ENCODE measurements at regions not wholly inside any gene's neighbourhood (a gene's known extent, or its start where the extent isn't known, plus 50 kb on each side); places are given as distances from the start of the nearest gene placed in this dataset.

GRCh38 chr13:105940882-105941281, 594.6 kb downstream of the EFNB2 start:
- no peak overlapping the region for H3K23ac ChIP-seq (ENCODE audit: insufficient read length)
- no peaks in the 10 kb centered on the region for H3K79me2 ChIP-seq (ENCODE audit: control insufficient read depth in 1 of 2, insufficient read depth in 2 of 2, low read length in 2 of 2)
- H3K9ac ChIP-seq (replicated peaks in 1 of 4; ENCODE audit: extremely low read depth in 1 of 4, low read depth in 3 of 4, low read length in 3 of 4): no peak overlapping the region
- no peaks in the 10 kb centered on the region for H3K36me3 ChIP-seq (ENCODE audit: control insufficient read depth in 2 of 4, insufficient read depth in 4 of 4, low read length in 3 of 4)
- no peak overlapping the region for H2AFZ ChIP-seq (ENCODE audit: low read length)
- CTCF ChIA-PET (ENCODE audit: partially characterized antibody): interaction anchor here (1.8 kb wide), 1 partner anchor 8 kb away, joined by 6 read pairs; no protein-coding TSS in a partner anchor
- no peak overlapping the region for H2BK120ac ChIP-seq (replicated peaks; ENCODE audit: low read depth, low read length)
- no peak for DNase-seq (ENCODE audit: low read depth in 1 of 2, low spot score in 2 of 2)
- H3K4me2 ChIP-seq (ENCODE audit: insufficient read depth in 1 of 2, low read depth in 2 of 2, low read length in 2 of 2): no peak overlapping the region
- H3K14ac ChIP-seq (ENCODE audit: insufficient read length): no peak overlapping the region
- 96% methylated on average over 1 of the region's 1 CpG; no CpG with 5 or more reads in 1 of the 2 experiments for WGBS, 2 experiments (ENCODE audit: extremely low coverage in 1 of 2, insufficient coverage in 1 of 2, insufficient read length in 1 of 2, insufficient replicate concordance in 2 of 2, low coverage in 1 of 2, low lambda C conversion rate in 2 of 2, missing lambda C conversion rate in 1 of 2)
- no peak overlapping the region for H3K18ac ChIP-seq (ENCODE audit: extremely low read depth, low read length)
- POLR2A ChIA-PET (ENCODE audit: partially characterized antibody): no interaction called here
- no peak overlapping the region for H2BK5ac ChIP-seq (ENCODE audit: low read depth, low read length)
- H3K79me1 ChIP-seq (ENCODE audit: low read depth, low read length): no peaks in the 10 kb centered on the region
- H2AK5ac ChIP-seq (ENCODE audit: low read depth, low read length): no peak overlapping the region
- H4K91ac ChIP-seq (replicated peaks; ENCODE audit: insufficient read length, low read length): no peak overlapping the region
- H3K27ac ChIP-seq (ENCODE audit: low read depth, low read length): no peak overlapping the region
- H3K56ac ChIP-seq (replicated peaks; ENCODE audit: insufficient read length, low read depth, low read length): no peak overlapping the region
- H2BK20ac ChIP-seq (ENCODE audit: low read length): no peak overlapping the region
- no peaks in the 10 kb centered on the region for H3K23me2 ChIP-seq (ENCODE audit: low read depth, low read length)
- H3K9me3 ChIP-seq (ENCODE audit: insufficient read depth in 2 of 2, low read depth in 1 of 2, low read length in 1 of 2): no peaks in the 10 kb centered on the region
- no peak overlapping the region for H3K4ac ChIP-seq (replicated peaks; ENCODE audit: insufficient read length, low read depth, low read length)
- H4K20me1 ChIP-seq (replicated peaks in 1 of 2; ENCODE audit: control insufficient read depth in 1 of 2, insufficient read depth in 2 of 2, low read length in 2 of 2): no peaks in the 10 kb centered on the region
- no peak overlapping the region for H3K4me3 ChIP-seq (ENCODE audit: extremely low read depth in 1 of 4, insufficient read depth in 2 of 4, low read depth in 3 of 4, low read length in 4 of 4)
- no peak overlapping the region for H2BK12ac ChIP-seq (ENCODE audit: low read depth, low read length)
- H3K4me1 ChIP-seq (replicated peaks in 1 of 4; ENCODE audit: control insufficient read depth in 3 of 4, insufficient read depth in 4 of 4, low read length in 3 of 4): no peaks in the 10 kb centered on the region; a peak in 1 of 7 replicates
- FAIRE-seq: no peak
- TF ChIP-seq HDAC6 (IDR thresholded peaks at IDR 0.05; ENCODE audit: low read depth, low read length): no peak
- no peak for TF ChIP-seq ASH2L (IDR thresholded peaks at IDR 0.05; ENCODE audit: low read length)
- no peak for TF ChIP-seq RBBP5 (IDR thresholded peaks at IDR 0.05; ENCODE audit: borderline replicate concordance, low read depth, low read length)
- peak; percentile 67; the same call in 1 of the 2 replicates for TF ChIP-seq MAFK (IDR thresholded peaks at IDR 0.05; ENCODE audit: low read depth, low read length)
- no peak for TF ChIP-seq SP4 (IDR thresholded peaks at IDR 0.05; ENCODE audit: low read length)
- TF ChIP-seq TAF7 (optimal IDR thresholded peaks at IDR 0.05; ENCODE audit: borderline replicate concordance, low read depth, low read length): no peak
- no peak overlapping the region for H4K8ac ChIP-seq (ENCODE audit: extremely low read depth, insufficient read depth, low read length)
- H2BK15ac ChIP-seq (ENCODE audit: low read length): no peak overlapping the region
- H4K5ac ChIP-seq (ENCODE audit: insufficient read length, low read depth, low read length): no peak overlapping the region
- H3K27me3 ChIP-seq (replicated peaks in 1 of 4; ENCODE audit: control insufficient read depth in 3 of 4, extremely low read depth in 1 of 4, insufficient read depth in 3 of 4, low read length in 3 of 4): no peaks in the 10 kb centered on the region
